CD4-positive, alpha-beta T cell treated with Interleukin-15 for 4 hours (primary cell): ENCODE measurements at regions not wholly inside any gene's neighbourhood (a gene's known extent, or its start where the extent isn't known, plus 50 kb on each side); places are given as distances from the start of the nearest gene placed in this dataset.
"Not testable (repeated sequence)": the region's sequence is repeated elsewhere in the genome, so short reads cannot be mapped to it uniquely, and the experiment has no call there.

Experiments used
- DNase-seq: peaks from one replicate; pipeline ENCODE4 v3.0.0-alpha.2; 2020; ENCODE audit warnings: low spot score

GRCh38 chr14:40367717-40368116 lies 935.5 kb upstream of the FBXO33 start:
- no peak for DNase-seq

DNA sequence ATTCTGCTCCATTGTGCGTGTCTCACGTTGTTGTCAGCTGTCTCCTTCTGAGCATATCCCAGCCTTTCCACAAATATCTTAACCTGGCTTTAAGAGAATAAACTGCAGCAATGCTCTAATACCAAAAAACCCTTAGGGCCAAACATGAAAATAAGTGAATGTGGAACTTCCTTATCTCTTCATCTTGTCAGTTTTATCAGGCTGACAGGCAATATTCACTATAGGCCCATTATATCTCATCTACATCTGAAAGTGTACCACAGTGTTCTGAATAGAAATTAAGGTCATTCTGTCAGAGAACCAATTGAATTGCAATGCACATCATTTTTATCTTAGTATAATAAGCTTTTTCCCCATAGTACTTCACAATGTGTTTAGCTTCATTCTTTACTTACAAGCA lies 933.1 kb upstream of the FBXO33 start:
- no peak for DNase-seq

- no peak for DNase-seq
Measured at GRCh38 chr14:40362856-40363255, 930.6 kb upstream of the FBXO33 start.

DNA sequence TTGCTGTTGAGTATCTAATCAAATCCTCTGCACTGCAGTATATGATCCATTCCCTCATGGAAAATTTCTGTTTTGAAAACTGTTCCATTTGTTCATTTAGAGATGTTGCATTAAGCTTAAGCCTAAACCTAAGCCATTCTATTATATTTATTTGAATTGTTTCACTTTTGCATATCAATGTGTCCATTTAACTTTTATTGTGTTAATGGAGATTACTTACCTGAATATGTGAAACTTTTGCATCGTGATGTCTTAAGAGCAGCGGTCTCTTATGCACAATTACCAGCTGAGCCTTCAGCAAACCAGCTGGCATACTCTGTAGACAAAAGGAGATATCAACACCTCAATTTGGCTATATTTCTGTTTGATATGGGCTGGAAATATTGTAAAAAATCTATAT lies 922.5 kb upstream of the FBXO33 start:
- DNase-seq: no peak

DNA sequence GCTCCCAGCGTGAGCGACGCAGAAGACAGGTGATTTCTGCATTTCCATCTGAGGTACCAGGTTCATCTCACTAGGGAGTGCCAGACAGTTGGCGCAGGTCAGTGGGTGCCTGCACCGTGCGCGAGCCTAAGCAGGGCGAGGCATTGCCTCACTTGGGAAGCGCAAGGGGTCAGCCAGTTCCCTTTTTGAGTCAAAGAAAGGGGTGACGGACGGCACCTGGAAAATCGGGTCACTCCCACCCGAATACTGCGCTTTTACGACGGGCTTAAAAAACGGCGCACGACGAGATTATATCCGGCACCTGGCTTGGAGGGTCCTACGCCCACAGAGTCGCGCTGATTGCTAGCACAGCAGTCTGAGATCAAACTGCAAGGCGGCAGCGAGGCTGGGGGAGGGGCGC lies 915.9 kb upstream of the FBXO33 start:
- DNase-seq: not testable (repeated sequence)

GRCh38 chr14:40347675-40348074 lies 915.4 kb upstream of the FBXO33 start:
- no peak for DNase-seq

GRCh38 chr14:40346275-40346674 lies 914.0 kb upstream of the FBXO33 start:
- no peak for DNase-seq

DNA sequence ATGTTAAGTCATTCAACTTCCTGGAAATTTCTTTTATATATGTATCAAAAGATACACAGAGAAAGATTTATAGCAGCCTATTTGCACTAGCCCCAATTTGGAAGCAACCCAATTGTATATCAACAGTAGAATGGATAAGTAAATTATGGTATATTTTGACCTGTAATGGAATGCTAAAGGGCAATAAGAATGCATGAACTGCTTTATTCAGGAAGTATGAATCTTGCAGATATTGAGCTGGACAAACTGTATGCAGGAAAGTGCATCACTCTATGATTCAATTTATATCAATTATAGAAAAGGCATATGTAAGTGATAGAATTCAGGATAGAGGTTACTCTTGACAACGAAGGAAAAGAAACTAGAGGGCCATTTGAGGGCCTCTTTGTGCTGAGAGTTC lies 913.1 kb upstream of the FBXO33 start:
- DNase-seq: no peak

GRCh38 chr14:40340708-40341107 lies 908.5 kb upstream of the FBXO33 start:
- DNase-seq: no peak

DNA sequence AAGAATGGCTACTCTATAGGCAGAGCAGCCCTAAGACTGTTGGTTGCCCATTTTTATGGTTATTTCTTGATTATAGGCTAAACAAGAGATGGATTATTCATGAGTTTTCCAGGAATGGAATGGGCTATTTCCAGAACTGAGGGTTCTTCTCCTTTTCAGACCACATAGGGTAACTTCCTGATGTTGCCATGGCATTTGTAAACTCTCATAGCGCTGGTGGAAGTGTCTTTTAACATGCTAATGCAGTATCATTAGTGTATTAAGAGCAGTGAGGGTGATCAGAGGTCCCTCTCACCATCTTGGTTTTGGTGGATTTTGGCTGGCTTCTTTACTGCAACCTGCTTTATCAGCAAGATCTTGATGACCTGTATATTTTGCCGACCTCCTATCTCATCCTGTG lies 904.6 kb upstream of the FBXO33 start:
- DNase-seq: no peak

GRCh38 chr14:40326519-40326918 lies 894.3 kb upstream of the FBXO33 start:
- not testable (repeated sequence) for DNase-seq

DNA sequence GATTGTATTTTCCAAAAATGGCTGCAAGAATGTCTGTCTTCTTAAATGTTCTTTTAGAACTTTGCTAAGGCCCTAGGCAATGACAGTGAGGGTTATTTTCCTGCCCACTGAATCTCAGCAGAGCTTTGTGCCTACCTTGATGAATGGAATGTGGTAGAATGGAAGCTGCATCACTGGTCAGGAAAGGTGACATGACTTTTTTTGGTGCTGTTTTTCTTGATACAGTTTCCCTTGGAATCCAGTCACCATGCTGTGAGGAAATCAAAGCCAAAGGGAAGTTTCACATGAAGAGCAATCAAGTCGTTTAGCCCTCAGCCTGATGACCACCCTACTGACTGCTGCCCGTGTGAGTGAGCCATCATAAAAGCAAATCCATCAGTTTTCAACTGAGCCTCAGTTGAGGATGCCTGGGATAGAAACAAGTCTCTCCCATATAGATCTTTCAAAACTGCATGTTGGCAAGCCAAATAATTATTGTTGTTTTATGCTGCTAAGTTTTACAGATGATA lies 886.0 kb upstream of the FBXO33 start:
- no peak for DNase-seq

GRCh38 chr14:40317690-40318089 lies 885.5 kb upstream of the FBXO33 start:
- DNase-seq: no peak

- DNase-seq: no peak
Measured at GRCh38 chr14:40312296-40312695, 880.1 kb upstream of the FBXO33 start.

DNA sequence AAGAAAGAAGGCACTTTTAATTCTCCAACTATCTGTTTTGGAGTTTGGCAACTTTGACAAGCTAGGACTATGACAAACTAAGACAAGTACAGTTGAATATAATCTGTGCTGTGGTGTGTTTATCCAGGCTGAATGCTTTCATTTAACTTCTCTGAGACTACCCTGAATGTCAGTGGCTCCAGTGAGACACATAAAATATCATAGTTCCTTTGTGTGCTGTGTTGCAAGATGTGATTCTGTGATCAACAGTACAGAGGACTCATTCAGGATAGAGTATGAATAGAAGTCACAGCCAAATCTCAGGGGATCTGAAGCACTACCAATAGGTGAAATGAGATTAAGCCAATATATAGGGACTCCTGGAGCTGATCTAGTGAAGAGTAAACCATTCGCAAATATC lies 876.9 kb upstream of the FBXO33 start:
- no peak for DNase-seq

DNA sequence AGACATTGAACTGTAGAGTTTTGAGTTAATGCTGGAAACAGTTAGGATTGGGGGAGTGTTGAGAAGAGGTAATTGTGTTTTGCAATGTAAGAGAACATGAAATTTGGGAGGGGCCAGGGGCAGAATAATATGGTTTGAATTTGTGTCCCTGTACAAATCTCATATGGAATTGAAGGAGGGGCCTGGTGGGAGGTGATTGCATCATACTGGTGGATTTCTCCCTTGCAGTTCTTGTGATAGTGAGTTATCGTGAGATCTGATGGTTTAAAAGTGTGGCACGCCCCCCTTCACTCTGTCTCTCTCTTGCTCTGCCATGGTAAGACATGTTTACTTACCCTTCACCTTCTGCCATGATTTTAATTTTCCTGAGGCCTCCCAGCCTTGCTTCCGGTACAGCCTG lies 876.0 kb upstream of the FBXO33 start:
- no peak for DNase-seq

DNA sequence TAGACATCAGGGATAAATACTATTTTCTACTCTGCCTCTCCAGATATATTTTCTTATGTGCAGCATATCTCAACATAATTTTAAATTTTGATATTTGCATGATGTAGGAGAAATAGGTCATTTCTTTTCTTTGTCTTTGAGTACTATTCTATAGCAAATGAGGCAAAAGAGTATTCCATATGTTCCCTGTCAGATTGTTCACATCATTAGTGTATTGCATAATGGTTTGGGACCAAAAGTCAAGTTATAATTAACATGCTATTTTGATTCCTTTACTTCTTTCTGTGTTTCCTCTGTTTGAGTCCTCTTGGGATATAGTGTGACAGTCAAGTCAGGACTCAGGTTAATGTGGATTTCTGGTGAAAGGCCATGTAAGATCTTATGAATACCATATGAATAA lies 864.6 kb upstream of the FBXO33 start:
- DNase-seq: no peak

DNA sequence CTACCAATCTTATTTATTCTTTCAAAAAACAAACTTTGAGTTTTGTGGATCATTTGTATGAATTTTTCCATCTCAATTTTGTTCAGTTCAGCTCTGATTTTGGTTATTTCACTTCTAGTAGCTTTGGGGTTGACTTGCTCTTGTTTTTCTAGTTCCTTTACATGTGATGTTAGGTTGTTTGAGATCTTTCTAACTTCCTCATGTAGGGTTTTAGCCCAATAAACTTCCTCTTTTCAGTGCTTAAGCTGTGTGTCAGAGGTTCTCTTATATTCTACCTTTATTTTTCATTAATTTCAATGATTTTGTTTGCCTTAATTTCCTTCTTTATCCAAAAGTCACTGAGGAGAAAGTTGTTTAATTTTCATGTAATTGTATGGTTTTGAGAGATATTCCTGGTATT lies 860.4 kb upstream of the FBXO33 start:
- no peak for DNase-seq

GRCh38 chr14:40282196-40282595 lies 850.0 kb upstream of the FBXO33 start:
- no peak for DNase-seq

DNA sequence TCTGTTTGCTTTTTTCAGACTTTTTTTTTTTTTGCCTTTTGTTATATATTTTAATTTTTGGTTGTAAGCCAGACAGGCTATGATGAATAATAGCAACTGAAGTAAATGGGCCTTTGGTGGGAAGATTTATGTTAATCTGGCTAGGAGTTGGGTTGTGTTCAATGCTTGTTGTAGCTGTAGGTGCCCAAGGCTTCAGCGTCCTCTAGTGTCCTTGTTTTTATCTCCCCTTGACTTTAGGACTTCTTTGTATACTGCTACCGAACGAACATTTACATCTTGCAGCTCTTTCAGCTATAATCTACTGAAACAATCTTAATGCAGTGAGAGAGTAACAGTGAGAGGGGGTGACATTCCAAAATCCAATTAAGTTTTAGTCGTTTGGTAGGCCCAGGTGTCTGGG lies 848.4 kb upstream of the FBXO33 start:
- no peak for DNase-seq

GRCh38 chr14:40273417-40273816 lies 841.2 kb upstream of the FBXO33 start:
- no peak for DNase-seq

DNA sequence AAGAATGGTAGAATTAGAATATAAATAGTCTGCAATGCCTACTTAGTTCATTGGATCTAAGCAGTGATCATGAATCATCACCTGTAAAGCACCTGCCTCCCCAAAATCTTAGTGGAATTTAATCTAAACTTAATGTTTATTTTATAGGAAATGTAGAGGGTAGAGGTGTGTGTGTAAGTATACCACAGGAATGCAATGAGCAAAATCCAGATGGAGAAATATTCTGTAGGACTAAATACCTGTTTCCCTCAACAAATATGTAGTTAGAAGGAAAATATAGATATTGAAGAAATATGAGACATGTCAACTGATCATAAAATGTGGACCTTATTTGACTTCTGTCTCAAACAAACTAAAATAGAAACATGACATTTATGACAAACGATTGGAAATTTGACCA lies 839.2 kb upstream of the FBXO33 start:
- DNase-seq: no peak

- no peak for DNase-seq
Measured at GRCh38 chr14:40269436-40269835, 837.2 kb upstream of the FBXO33 start.

DNA sequence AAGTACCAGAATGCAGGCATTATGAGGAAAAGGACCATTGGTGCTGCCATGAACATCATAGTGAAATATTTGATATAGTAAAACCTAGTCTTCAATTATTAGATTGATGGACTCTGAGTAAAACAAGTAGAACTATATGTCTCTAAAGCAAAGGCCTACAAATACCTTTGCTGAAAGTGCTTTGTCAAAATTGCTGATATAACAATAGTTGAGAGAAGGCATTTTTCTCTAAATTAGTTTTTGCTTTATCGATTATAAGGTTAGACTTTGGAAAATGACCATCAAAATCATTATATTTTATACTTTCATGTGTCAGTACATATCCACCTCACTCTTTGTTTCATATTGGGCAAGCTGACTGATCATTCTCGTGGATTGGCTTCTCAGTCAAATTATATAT lies 836.0 kb upstream of the FBXO33 start:
- no peak for DNase-seq

DNA sequence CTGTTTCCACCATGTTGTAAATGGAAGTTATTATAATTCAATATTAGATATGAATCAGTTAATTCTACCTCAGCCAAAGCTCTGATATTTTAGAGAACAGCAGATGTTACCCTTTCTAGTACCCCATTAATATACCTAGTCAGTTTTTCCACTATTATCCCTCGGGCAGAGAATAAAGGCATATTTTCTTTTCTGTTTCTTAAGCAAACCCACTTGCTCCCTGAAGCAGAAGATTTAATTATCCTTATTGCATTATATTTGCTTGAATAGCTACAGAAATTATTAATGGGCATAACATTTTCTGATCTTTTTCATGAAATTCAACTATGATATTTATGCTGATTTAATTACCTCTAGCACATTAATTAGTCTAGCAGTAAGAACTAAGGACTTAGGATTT lies 832.9 kb upstream of the FBXO33 start:
- no peak for DNase-seq
